HG03571 (cell line): ENCODE measurements at regions not wholly inside any gene's neighbourhood (a gene's known extent, or its start where the extent isn't known, plus 50 kb on each side); places are given as distances from the start of the nearest gene placed in this dataset.
A peak's percentile ranks its signal among the peaks of the same experiment; 100 is the strongest.

ENCODE experiments used
- ATAC-seq: cut with Tn5 transposase; IDR thresholded peaks from one replicate; pipeline ENCODE4 v1.9.1; 2021; ENCODE audit not compliant: unreplicated experiment

DNA sequence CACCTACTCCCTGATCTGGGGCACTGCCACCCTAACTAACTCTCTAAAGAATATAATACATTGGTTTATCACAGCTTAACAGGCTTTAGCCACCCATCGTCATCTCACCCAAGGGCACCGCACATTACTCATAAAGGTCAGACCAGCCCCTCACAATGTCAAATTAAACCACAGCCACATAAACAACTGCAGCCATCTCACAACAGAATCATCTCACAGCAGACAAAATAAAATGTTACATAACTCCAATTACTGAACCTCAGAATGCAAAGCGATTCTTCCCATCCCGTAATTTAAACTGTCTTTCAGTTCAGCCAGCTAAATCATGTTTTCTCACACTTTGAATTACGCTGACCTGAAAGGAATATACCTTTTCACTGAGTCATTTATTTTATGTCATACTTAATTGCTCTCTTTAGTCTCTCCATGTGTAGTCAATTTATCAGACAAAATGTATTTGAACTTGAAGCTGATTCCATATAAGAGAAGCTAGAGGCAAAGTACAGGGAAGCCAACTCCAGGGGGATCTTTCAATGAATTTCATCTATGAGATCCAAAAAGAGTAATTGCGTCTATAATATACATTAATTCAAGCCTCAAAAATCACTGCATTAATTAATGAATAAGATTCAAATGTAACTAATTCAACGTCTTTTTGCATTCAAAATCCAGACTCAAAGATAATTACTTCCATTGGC lies 96.9 kb upstream of the NEBL start:
- no peak for ATAC-seq

GRCh38 chr10:20993389-20993788 lies 96.3 kb upstream of the NEBL start:
- no peak for ATAC-seq

GRCh38 chr10:20991526-20991925 lies 94.4 kb upstream of the NEBL start:
- no peak for ATAC-seq

- ATAC-seq: no peak
These were observed 93.5 kb upstream of the NEBL start for GRCh38 chr10:20990604-20991003.

DNA sequence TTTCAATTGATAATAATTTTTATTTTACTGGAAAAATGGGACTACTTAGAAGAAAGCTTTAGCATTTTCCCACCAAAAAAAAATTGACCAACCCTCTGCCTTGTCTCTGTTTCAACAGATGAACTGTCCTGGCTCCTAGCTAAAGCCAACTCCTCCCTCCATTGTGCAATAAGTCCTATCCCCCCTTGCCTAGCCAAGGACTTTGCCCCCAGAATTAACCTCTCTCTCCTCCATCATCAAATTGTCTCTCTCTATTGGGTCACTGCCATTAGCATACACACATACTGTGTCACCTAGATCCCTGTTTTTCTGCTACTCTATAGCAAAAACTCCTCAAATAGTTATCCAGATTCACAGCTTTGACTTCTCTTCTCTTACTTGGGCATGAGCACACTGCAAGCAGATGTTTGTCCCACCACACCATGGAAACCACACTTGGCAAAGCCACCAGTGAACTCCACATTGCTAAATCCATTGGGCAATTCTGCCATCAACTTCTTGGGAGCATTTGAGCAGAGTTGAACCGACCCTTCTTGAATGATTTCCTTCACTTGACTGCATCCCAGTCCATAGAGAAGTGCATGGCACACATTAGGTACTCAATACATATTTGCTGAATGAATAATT lies 91.4 kb upstream of the NEBL start:
- no peak for ATAC-seq

GRCh38 chr10:20986049-20986448 lies 88.9 kb upstream of the NEBL start:
- ATAC-seq: no peak

DNA sequence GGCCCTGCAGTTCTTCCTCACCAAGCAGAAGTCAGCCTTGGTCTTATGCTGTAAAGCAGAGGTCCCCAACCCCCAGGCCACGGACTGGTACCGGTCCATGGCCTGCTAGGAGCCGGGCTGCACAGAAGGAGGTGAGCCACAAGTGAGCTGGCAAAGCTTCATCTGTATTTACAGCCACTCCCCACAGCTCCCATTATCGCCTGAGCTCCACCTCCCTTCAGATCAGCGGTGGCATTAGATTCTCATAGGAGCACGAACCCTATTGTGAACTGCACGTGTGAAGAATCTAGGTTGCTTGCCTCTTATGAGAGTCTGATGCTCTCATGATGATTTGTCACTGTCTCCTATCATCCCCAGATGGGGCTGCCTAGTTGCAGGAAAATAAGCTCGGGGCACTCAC lies 87.6 kb upstream of the NEBL start:
- no peak for ATAC-seq

- ATAC-seq: no peak
These were observed 84.4 kb upstream of the NEBL start for GRCh38 chr10:20981419-20981953.

- ATAC-seq: no peak
These were observed 81.5 kb upstream of the NEBL start for GRCh38 chr10:20978617-20979016.

DNA sequence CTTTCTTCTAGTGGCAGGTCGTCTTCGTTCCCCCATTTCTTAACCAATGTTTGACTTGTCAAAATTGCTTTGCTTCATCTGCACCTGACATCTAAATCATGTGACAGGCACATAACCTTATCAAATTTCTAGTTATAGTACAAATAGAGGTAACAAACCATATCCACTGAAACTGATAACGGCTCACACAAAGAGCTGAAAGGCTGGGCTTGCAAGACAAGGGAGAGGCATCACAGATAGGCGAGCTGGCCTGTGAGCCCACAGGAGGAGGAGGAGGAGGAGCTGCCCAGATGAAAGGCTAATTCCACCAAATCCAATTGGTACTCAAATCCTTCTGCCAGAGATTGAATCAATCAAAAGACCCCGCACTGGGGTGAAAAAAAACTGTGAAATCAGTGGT lies 80.2 kb upstream of the NEBL start:
- no peak for ATAC-seq

DNA sequence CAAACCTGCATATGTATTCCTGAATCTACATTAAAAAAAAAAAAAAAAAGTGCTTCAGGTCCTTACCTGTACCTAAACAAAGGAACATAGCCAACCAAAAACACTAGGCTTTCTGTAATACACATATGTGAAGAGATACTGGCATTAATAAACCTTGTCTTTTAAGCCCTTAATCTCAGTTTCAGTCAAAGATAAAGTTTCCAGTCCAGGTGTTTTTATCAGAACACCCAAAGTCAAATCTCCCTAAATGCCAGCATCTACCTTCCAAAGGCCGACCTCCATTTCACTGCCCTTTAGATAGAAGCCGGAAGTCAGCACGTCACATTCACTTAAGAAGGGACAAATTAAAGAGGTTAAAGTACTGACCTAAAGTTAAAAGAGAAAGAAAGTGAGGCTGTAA lies 79.8 kb upstream of the NEBL start:
- no peak for ATAC-seq

GRCh38 chr10:20976390-20976789 lies 79.3 kb upstream of the NEBL start:
- no peak for ATAC-seq

GRCh38 chr10:20975236-20975635 lies 78.1 kb upstream of the NEBL start:
- ATAC-seq: no peak

- no peak for ATAC-seq
These were observed 75.8 kb upstream of the NEBL start for GRCh38 chr10:20972925-20973324.

DNA sequence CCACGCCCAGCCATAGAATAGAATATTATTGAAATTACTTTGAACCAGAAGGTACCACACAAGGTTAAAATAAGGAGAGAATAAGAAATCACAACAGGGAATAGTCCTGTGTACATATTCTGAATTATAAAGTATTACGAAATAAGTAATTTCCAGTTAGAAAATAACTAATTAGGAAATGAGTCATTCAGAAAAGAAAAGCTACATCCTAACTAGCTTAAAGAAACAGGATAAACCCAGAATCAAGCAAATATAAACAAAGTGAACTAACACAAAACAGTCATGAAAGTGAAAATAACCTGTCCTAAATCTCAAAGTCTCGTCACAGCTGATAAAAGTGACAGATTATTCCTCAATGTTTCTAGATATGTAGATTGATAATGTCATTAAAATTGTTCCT lies 74.8 kb upstream of the NEBL start:
- ATAC-seq: no peak

GRCh38 chr10:20970708-20971107 lies 73.6 kb upstream of the NEBL start:
- ATAC-seq: peak; percentile 96

- ATAC-seq: no peak
These were observed 72.9 kb upstream of the NEBL start for GRCh38 chr10:20970044-20970443.

- ATAC-seq: no peak
These were observed 69.3 kb upstream of the NEBL start for GRCh38 chr10:20966426-20966825.

GRCh38 chr10:20963721-20964595 lies 66.8 kb upstream of the NEBL start:
- no peak for ATAC-seq

- no peak for ATAC-seq
These were observed 65.9 kb upstream of the NEBL start for GRCh38 chr10:20963056-20963455.

GRCh38 chr10:20962165-20962564 lies 65.1 kb upstream of the NEBL start:
- no peak for ATAC-seq

DNA sequence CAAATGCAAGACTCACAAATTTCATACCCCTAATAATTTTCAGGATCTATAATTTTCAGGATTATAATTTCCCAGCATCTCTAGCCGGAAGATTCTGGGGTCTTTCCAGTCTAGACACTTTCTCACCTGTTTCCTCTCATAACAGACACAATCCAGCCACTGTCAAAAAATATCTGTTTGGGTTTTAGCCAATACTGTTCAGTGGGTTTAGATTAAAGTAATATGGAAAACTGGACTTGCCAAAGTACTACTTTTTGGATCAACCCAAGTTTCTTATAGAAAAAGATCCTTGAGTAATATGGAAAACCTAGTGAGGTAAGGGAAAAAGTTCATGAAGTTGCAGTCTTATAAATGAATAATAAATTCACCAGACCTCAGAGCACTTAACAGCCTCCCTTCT lies 62.1 kb upstream of the NEBL start:
- ATAC-seq: no peak
